GM12875 (cell line): ENCODE measurements at regions not wholly inside any gene's neighbourhood (a gene's known extent, or its start where the extent isn't known, plus 50 kb on each side); places are given as distances from the start of the nearest gene placed in this dataset.

ENCODE experiments used
- H3K4me3 ChIP-seq: one replicate; pipeline ENCODE4 v1.5.1; 2011; ENCODE audit warnings: low read depth, low read length, control low read depth
- CTCF ChIP-seq: IDR thresholded peaks from 2 replicates; pipeline ENCODE4 v1.5.1; 2011; ENCODE audit warnings: low read depth, mild to moderate bottlenecking, control low read depth, inconsistent platforms, low read length, moderate library complexity, borderline replicate concordance; ENCODE audit not compliant: insufficient read depth

GRCh38 chr15:61769557-61769956 lies 290.7 kb downstream of the VPS13C start:
- no peak for TF ChIP-seq CTCF

GRCh38 chr15:61768131-61768530 lies 292.1 kb downstream of the VPS13C start:
- no peak overlapping the region for H3K4me3 ChIP-seq
- TF ChIP-seq CTCF = no peak

More at GRCh38 chr15:61769557-61769956, 290.7 kb downstream of the VPS13C start:
- H3K4me3 ChIP-seq = no peak overlapping the region

- H3K4me3 ChIP-seq = no peak overlapping the region
- no peak for TF ChIP-seq CTCF
Measured at GRCh38 chr15:61764981-61765380, 295.3 kb downstream of the VPS13C start.

- no peak overlapping the region for H3K4me3 ChIP-seq
- TF ChIP-seq CTCF = no peak
Measured at GRCh38 chr15:61764141-61764540, 296.1 kb downstream of the VPS13C start.

- no peak overlapping the region for H3K4me3 ChIP-seq
- no peak for TF ChIP-seq CTCF
Measured at GRCh38 chr15:61762676-61763075, 297.6 kb downstream of the VPS13C start.

- no peak for TF ChIP-seq CTCF
- no peak overlapping the region for H3K4me3 ChIP-seq
Measured at GRCh38 chr15:61759639-61760038, 300.6 kb downstream of the VPS13C start.

GRCh38 chr15:61756071-61756820 lies 304.0 kb downstream of the VPS13C start:
- H3K4me3 ChIP-seq = no peak overlapping the region
- no peak for TF ChIP-seq CTCF
